HUES48 (cell line): ENCODE measurements at regions not wholly inside any gene's neighbourhood (a gene's known extent, or its start where the extent isn't known, plus 50 kb on each side); places are given as distances from the start of the nearest gene placed in this dataset.
"Not testable (repeated sequence)": the region's sequence is repeated elsewhere in the genome, so short reads cannot be mapped to it uniquely, and the experiment has no call there.

Experiments
- H3K27ac ChIP-seq: one replicate; pipeline ENCODE4 v1.7.0; 2013; ENCODE audit warnings: low read depth, low read length, inconsistent platforms
- H3K27me3 ChIP-seq: 2 replicates; pipeline ENCODE4 v1.6.1; 2013; ENCODE audit warnings: mild to moderate bottlenecking, low read length; ENCODE audit not compliant: control insufficient read depth, insufficient read depth
- H3K36me3 ChIP-seq: 2 replicates; pipeline ENCODE4 v1.6.1; 2013; ENCODE audit warnings: low read length; ENCODE audit not compliant: control insufficient read depth, insufficient read depth
- H3K4me1 ChIP-seq: 2 replicates; pipeline ENCODE4 v1.6.1; 2013; ENCODE audit warnings: mild to moderate bottlenecking, low read length; ENCODE audit not compliant: control insufficient read depth, insufficient read depth
- H3K4me3 ChIP-seq: 2 replicates; pipeline ENCODE4 v1.5.1; 2013; ENCODE audit warnings: mild to moderate bottlenecking, low read depth, low read length
- H3K9ac ChIP-seq: 2 replicates; pipeline ENCODE4 v1.6.1; 2013; ENCODE audit warnings: mild to moderate bottlenecking, low read depth, low read length, moderate library complexity
- H3K9me3 ChIP-seq: 2 replicates; pipeline ENCODE4 v1.6.1; 2013; ENCODE audit warnings: low read length; ENCODE audit not compliant: control insufficient read depth, insufficient read depth

- not testable (repeated sequence) for H3K9ac ChIP-seq, H3K4me3 ChIP-seq, H3K27ac ChIP-seq, H3K36me3 ChIP-seq, H3K9me3 ChIP-seq, H3K27me3 ChIP-seq
- peaks cover 11% of the 10 kb centered on the region; the same call in 1 of the 2 replicates for H3K4me1 ChIP-seq
Measured at GRCh38 chr16:29152544-29153031, 167.7 kb downstream of the LAT start.

GRCh38 chr16:29151317-29151716, 166.5 kb downstream of the LAT start:
- 0 out of 2 replicates have a peak, but pooled peaks cover 2% of the 10 kb centered on the region for H3K4me1 ChIP-seq
- no peaks in the 10 kb centered on the region for H3K9me3 ChIP-seq
- no peak overlapping the region for H3K4me3 ChIP-seq
- no peaks in the 10 kb centered on the region for H3K27me3 ChIP-seq
- H3K27ac ChIP-seq = no peak overlapping the region
- no peak overlapping the region for H3K9ac ChIP-seq
- no peaks in the 10 kb centered on the region for H3K36me3 ChIP-seq

- not testable (repeated sequence) for H3K36me3 ChIP-seq, H3K9me3 ChIP-seq, H3K9ac ChIP-seq, H3K4me1 ChIP-seq, H3K4me3 ChIP-seq, H3K27ac ChIP-seq, H3K27me3 ChIP-seq
Measured at GRCh38 chr16:29149912-29150311, 165.1 kb downstream of the LAT start.

GRCh38 chr16:29148867-29149272, 164.0 kb downstream of the LAT start:
- Histone ChIP-seq H3K36me3 (no peaks in the 10 kb centered on the region), H3K4me1 (no peaks in the 10 kb centered on the region), H3K9me3 (no peaks in the 10 kb centered on the region), H3K4me3 (no peak overlapping the region), H3K27me3 (no peaks in the 10 kb centered on the region), H3K27ac (no peak overlapping the region), H3K9ac (no peak overlapping the region)

GRCh38 chr16:29148131-29148691, 163.4 kb downstream of the LAT start:
- no peaks in the 10 kb centered on the region for H3K36me3 ChIP-seq
- no peaks in the 10 kb centered on the region for H3K4me1 ChIP-seq
- no peak overlapping the region for H3K4me3 ChIP-seq
- no peak overlapping the region for H3K9ac ChIP-seq
- no peaks in the 10 kb centered on the region for H3K27me3 ChIP-seq
- H3K27ac ChIP-seq = no peak overlapping the region
- no peaks in the 10 kb centered on the region for H3K9me3 ChIP-seq

GRCh38 chr16:29147710-29148109, 162.9 kb downstream of the LAT start:
- H3K9me3 ChIP-seq, H3K4me3 ChIP-seq, H3K27ac ChIP-seq, H3K9ac ChIP-seq, H3K4me1 ChIP-seq, H3K27me3 ChIP-seq, H3K36me3 ChIP-seq: not testable (repeated sequence)

- not testable (repeated sequence) for H3K9me3 ChIP-seq, H3K4me3 ChIP-seq, H3K27me3 ChIP-seq, H3K27ac ChIP-seq, H3K9ac ChIP-seq, H3K36me3 ChIP-seq, H3K4me1 ChIP-seq
Measured at GRCh38 chr16:29146808-29147643, 162.2 kb downstream of the LAT start.

GRCh38 chr16:29146266-29146665, 161.4 kb downstream of the LAT start:
- H3K4me1 ChIP-seq = no peaks in the 10 kb centered on the region
- H3K27me3 ChIP-seq = no peaks in the 10 kb centered on the region
- no peak overlapping the region for H3K4me3 ChIP-seq
- H3K36me3 ChIP-seq = no peaks in the 10 kb centered on the region
- H3K9me3 ChIP-seq = no peaks in the 10 kb centered on the region
- no peak overlapping the region for H3K27ac ChIP-seq
- no peak overlapping the region for H3K9ac ChIP-seq

- H3K9me3 ChIP-seq, H3K36me3 ChIP-seq, H3K9ac ChIP-seq, H3K27ac ChIP-seq, H3K4me3 ChIP-seq, H3K4me1 ChIP-seq, H3K27me3 ChIP-seq: not testable (repeated sequence)
Measured at GRCh38 chr16:29145486-29146225, 160.8 kb downstream of the LAT start.

- not testable (repeated sequence) for H3K9me3 ChIP-seq, H3K27ac ChIP-seq, H3K4me3 ChIP-seq, H3K27me3 ChIP-seq, H3K9ac ChIP-seq, H3K4me1 ChIP-seq, H3K36me3 ChIP-seq
Measured at GRCh38 chr16:29145086-29145485, 160.2 kb downstream of the LAT start.

- H3K4me1 ChIP-seq, H3K27ac ChIP-seq, H3K4me3 ChIP-seq, H3K27me3 ChIP-seq, H3K9me3 ChIP-seq, H3K9ac ChIP-seq, H3K36me3 ChIP-seq: not testable (repeated sequence)
Measured at GRCh38 chr16:29144669-29145062, 159.8 kb downstream of the LAT start.
